Neutrophil (primary cell): ENCODE measurements at regions not wholly inside any gene's neighbourhood (a gene's known extent, or its start where the extent isn't known, plus 50 kb on each side); places are given as distances from the start of the nearest gene placed in this dataset.

Source experiments
- H3K27ac ChIP-seq: fragments of 200-600 bp; sonication (generic); 2 replicates; pipeline ENCODE4 v1.5.1; 2016; ENCODE audit warnings: mild to moderate bottlenecking, moderate library complexity
- H3K27me3 ChIP-seq: fragments of 200-600 bp; sonication (generic); 2 replicates; pipeline ENCODE4 v1.6.0; 2016; ENCODE audit warnings: mild to moderate bottlenecking
- H3K36me3 ChIP-seq: fragments of 200-600 bp; sonication (generic); 2 replicates; pipeline ENCODE4 v1.5.1; 2017
- H3K4me1 ChIP-seq, 2 experiments: fragments of 200-600 bp in 1 of 2; sonication (generic) in 1 of 2; 1 replicate in 1 of 2; 2 replicates in 1 of 2; pipeline versions ENCODE4 v1.5.1 to v1.6.1; 2013 to 2016; ENCODE audit warnings: low read depth in 1 of 2, low read length in 1 of 2, mild to moderate bottlenecking in 1 of 2, moderate library complexity in 1 of 2; ENCODE audit not compliant: control insufficient read depth in 1 of 2, insufficient read depth in 1 of 2
- H3K4me3 ChIP-seq, 2 experiments: fragments of 200-600 bp in 1 of 2; sonication (generic) in 1 of 2; 1 replicate in 1 of 2; 2 replicates in 1 of 2; pipeline ENCODE4 v1.5.1; 2013 to 2016; ENCODE audit warnings: low read depth in 1 of 2, low read length in 1 of 2, mild to moderate bottlenecking in 1 of 2, moderate library complexity in 1 of 2
- H3K9me3 ChIP-seq: fragments of 200-600 bp; sonication (generic); 2 replicates; pipeline ENCODE4 v1.5.1; 2016
- CTCF ChIP-seq: fragments of 200-600 bp; sonication (generic); IDR thresholded peaks from 2 replicates; pipeline ENCODE4 v1.5.1; 2016; ENCODE audit warnings: antibody characterized with exemption

GRCh38 chr1:37274938-37275631 is 199.3 kb upstream of the ZC3H12A start:
- Histone ChIP-seq H3K4me1 (no peaks in the 10 kb centered on the region), H3K27ac (no peak overlapping the region)
- no peak for TF ChIP-seq CTCF

GRCh38 chr1:37277366-37277765 is 197.0 kb upstream of the ZC3H12A start:
- H3K4me3 ChIP-seq, result no peak overlapping the region
- H3K36me3 ChIP-seq, result no peaks in the 10 kb centered on the region
- TF ChIP-seq CTCF, result no peak
- H3K9me3 ChIP-seq, result no peaks in the 10 kb centered on the region
- no peaks in the 10 kb centered on the region for H3K27me3 ChIP-seq
- H3K4me1 ChIP-seq, result no peaks in the 10 kb centered on the region
- no peak overlapping the region for H3K27ac ChIP-seq

More at GRCh38 chr1:37274938-37275631, 199.3 kb upstream of the ZC3H12A start:
- H3K9me3 ChIP-seq, result no peaks in the 10 kb centered on the region
- H3K27me3 ChIP-seq, result no peaks in the 10 kb centered on the region
- no peak overlapping the region for H3K4me3 ChIP-seq
- no peaks in the 10 kb centered on the region for H3K36me3 ChIP-seq

GRCh38 chr1:37281354-37281753 is 193.0 kb upstream of the ZC3H12A start:
- Histone ChIP-seq H3K4me3 (no peak overlapping the region), H3K9me3 (no peaks in the 10 kb centered on the region), H3K36me3 (no peaks in the 10 kb centered on the region), H3K27ac (no peak overlapping the region), H3K27me3 (no peaks in the 10 kb centered on the region), H3K4me1 (no peaks in the 10 kb centered on the region)
- no peak for TF ChIP-seq CTCF

GRCh38 chr1:37282764-37283163 is 191.6 kb upstream of the ZC3H12A start:
- no peaks in the 10 kb centered on the region for H3K36me3 ChIP-seq
- H3K4me1 ChIP-seq, result no peaks in the 10 kb centered on the region
- TF ChIP-seq CTCF, result no peak
- H3K27me3 ChIP-seq, result no peaks in the 10 kb centered on the region
- H3K27ac ChIP-seq, result no peak overlapping the region
- no peak overlapping the region for H3K4me3 ChIP-seq
- H3K9me3 ChIP-seq, result no peaks in the 10 kb centered on the region

- no peaks in the 10 kb centered on the region for H3K4me1 ChIP-seq
- no peak overlapping the region for H3K4me3 ChIP-seq
- no peaks in the 10 kb centered on the region for H3K36me3 ChIP-seq
- no peaks in the 10 kb centered on the region for H3K27me3 ChIP-seq
- H3K27ac ChIP-seq, result no peak overlapping the region
- no peak for TF ChIP-seq CTCF
- H3K9me3 ChIP-seq, result no peaks in the 10 kb centered on the region
These were observed 190.3 kb upstream of the ZC3H12A start for GRCh38 chr1:37284053-37284452.
